ENCODE measurements at regions not wholly inside any gene's neighbourhood (a gene's known extent, or its start where the extent isn't known, plus 50 kb on each side); places are given as distances from the start of the nearest gene placed in this dataset.

DNA sequence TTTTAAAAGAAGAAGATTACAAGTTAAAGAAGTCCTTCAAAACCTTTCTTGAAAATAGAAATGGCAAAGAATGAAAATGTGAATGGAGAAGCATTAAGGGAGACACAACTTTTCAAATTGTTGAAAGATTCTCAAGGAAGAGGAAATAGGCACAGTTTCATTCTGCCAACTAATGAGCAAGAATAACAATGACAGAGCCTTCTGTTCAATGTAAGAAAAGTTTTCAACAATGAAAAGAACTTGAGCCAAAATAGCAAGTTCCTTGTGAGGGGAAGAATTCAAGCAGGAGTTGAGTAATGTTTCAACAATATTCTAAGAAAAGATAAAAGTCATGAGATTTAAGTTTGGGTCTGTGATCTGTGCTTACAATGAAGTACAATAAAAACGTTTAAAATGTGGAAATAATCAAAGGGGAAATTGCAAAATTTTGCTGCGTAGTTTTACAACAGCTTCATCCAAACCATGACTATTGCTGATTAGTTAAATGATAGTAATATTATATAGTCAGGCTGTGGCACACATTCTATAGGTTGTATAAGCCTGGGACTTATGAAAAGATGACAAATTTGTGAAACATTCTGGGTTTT lies 122.6 kb downstream of the METTL4 start:
- Mint-ChIP-seq H3K36me3 (peaks cover 2% of the 10 kb centered on the region), H3K27ac (no peak overlapping the region), H3K27me3 (ENCODE audit: low read depth) (no peaks in the 10 kb centered on the region), H3K4me3 (no peak overlapping the region), H3K9me3 (peaks cover 3% of the 10 kb centered on the region), H3K4me1 (peaks cover 17% of the 10 kb centered on the region)
- no peak for DNase-seq (ENCODE audit: low spot score in 2 of 2, unreplicated experiment in 2 of 2)
- TF ChIP-seq, protein P1, sequence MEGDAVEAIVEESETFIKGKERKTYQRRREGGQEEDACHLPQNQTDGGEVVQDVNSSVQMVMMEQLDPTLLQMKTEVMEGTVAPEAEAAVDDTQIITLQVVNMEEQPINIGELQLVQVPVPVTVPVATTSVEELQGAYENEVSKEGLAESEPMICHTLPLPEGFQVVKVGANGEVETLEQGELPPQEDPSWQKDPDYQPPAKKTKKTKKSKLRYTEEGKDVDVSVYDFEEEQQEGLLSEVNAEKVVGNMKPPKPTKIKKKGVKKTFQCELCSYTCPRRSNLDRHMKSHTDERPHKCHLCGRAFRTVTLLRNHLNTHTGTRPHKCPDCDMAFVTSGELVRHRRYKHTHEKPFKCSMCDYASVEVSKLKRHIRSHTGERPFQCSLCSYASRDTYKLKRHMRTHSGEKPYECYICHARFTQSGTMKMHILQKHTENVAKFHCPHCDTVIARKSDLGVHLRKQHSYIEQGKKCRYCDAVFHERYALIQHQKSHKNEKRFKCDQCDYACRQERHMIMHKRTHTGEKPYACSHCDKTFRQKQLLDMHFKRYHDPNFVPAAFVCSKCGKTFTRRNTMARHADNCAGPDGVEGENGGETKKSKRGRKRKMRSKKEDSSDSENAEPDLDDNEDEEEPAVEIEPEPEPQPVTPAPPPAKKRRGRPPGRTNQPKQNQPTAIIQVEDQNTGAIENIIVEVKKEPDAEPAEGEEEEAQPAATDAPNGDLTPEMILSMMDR (IDR thresholded peaks at IDR 0.05; ENCODE audit: unreplicated experiment), result no peak

DNA sequence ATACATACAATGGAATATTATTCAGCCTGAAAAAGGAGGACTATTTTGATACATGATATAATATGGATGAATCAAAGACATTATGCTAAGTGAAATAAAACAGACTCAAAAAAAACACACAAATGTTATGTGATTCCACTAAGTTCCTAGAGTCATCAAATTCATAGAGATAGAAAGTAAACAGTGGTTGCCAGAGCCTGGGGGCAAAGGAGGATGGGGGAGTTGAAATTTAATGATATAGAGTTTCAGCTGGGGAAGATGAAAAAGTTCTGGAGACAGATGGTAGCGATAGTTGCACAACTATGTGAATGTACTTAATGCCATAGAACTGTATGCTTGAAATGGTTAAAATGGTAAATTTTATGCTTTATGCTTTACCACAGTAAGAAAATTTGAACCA lies 119.7 kb downstream of the METTL4 start:
- DNase-seq (ENCODE audit: low spot score in 2 of 2, unreplicated experiment in 2 of 2), result no peak
- H3K27ac Mint-ChIP-seq, result no peak overlapping the region
- no peaks in the 10 kb centered on the region for H3K27me3 Mint-ChIP-seq (ENCODE audit: low read depth)
- TF ChIP-seq, protein P1 (IDR thresholded peaks at IDR 0.05; ENCODE audit: unreplicated experiment), result no peak
- H3K4me3 Mint-ChIP-seq, result no peak overlapping the region
- peaks cover 16% of the 10 kb centered on the region for H3K9me3 Mint-ChIP-seq
- no peaks in the 10 kb centered on the region for H3K36me3 Mint-ChIP-seq
- H3K4me1 Mint-ChIP-seq, result no peaks in the 10 kb centered on the region

DNA sequence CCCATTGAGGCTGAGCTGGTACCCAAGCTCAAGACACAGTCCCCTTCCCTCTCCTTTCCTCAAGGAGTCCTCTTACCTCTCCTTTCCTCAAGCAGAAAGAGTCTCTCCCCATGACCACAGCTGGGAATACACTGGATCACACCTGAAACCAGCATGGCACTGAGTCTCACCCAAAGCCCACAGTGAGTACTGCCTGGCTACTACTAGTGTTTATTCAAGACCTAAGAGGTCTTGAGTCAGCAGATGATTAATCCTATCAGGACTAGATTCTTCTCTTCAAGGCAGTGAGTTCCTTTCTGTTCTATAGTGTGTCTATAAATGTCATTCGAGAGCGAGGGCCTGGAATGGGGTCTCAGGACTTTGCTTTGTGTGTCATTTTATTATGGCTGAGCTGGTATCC lies 111.4 kb downstream of the METTL4 start:
- H3K36me3 Mint-ChIP-seq, result no peaks in the 10 kb centered on the region
- H3K27me3 Mint-ChIP-seq (ENCODE audit: low read depth), result no peaks in the 10 kb centered on the region
- TF ChIP-seq, protein P1 (IDR thresholded peaks at IDR 0.05; ENCODE audit: unreplicated experiment), result no peak
- H3K9me3 Mint-ChIP-seq, result peaks cover 34% of the 10 kb centered on the region
- H3K27ac Mint-ChIP-seq, result no peak overlapping the region
- no peak overlapping the region for H3K4me3 Mint-ChIP-seq
- no peak for DNase-seq (ENCODE audit: low spot score in 2 of 2, unreplicated experiment in 2 of 2)
- no peaks in the 10 kb centered on the region for H3K4me1 Mint-ChIP-seq

DNA sequence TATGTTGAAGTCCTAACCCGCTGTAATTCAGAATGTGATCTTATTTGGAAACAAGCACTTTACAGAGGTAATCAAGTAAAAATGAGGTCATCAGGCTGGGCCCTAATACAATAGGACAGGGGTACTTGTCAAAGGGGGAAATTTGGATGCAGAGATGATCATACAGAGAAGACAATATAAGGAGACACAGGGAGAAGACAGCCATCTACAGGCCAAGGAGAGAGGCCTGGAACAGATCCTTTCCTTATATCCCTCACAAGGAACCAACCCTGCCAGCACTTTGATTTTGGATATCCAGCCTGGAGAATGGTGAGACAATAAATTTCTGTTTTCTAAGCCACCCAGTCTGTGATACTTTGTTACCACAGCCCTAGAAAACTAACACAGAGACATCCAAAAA lies 104.3 kb downstream of the METTL4 start:
- TF ChIP-seq, protein P1 (IDR thresholded peaks at IDR 0.05; ENCODE audit: unreplicated experiment), result no peak
- Mint-ChIP-seq H3K27me3 (ENCODE audit: low read depth) (no peaks in the 10 kb centered on the region), H3K4me1 (no peaks in the 10 kb centered on the region), H3K9me3 (peaks cover 11% of the 10 kb centered on the region), H3K4me3 (no peak overlapping the region), H3K27ac (no peak overlapping the region), H3K36me3 (no peaks in the 10 kb centered on the region)
- DNase-seq (ENCODE audit: low spot score in 2 of 2, unreplicated experiment in 2 of 2), result no peak

DNA sequence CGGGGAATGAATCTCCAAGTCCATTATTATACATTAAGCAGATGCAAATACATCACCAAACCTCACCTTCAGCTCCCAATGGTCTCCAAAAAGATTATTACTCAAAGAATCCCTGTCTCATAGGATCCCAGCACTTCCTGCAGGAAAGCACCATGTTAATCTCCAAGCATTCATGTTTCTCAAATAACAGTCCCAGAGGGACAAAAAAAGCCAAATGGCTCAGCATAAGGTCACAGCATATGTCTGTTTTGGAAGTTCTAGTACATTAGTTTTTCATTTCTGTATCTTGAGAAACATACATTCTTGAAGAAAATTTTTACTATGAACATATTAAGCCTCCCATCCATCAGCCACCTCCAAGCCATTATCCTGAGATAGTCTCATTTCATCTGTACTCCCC lies 103.3 kb downstream of the METTL4 start:
- DNase-seq (ENCODE audit: low spot score in 2 of 2, unreplicated experiment in 2 of 2), result no peak
- H3K27me3 Mint-ChIP-seq (ENCODE audit: low read depth), result no peaks in the 10 kb centered on the region
- no peak overlapping the region for H3K27ac Mint-ChIP-seq
- no peaks in the 10 kb centered on the region for H3K4me1 Mint-ChIP-seq
- TF ChIP-seq, protein P1 (IDR thresholded peaks at IDR 0.05; ENCODE audit: unreplicated experiment), result no peak
- peaks cover 15% of the 10 kb centered on the region for H3K9me3 Mint-ChIP-seq
- H3K36me3 Mint-ChIP-seq, result no peaks in the 10 kb centered on the region
- H3K4me3 Mint-ChIP-seq, result no peak overlapping the region

DNA sequence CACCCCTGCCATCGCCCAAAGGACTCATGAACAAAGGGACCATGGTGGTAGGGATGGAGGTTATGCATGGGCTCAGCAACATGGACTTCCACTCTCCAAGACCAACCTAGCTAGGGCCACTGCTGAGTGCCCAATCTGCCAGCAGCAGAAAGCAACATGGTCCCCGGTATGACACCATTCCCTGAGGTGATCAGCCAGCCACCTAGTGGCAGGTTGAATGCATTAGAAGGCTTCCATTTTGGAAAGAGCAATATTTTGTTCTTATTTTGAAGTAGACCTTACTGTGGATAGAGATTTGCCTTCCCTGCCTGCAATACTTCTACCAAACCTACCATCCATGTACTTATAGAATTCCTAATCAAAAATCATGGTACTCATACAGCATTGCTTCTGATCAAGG lies 99.8 kb downstream of the METTL4 start:
- Mint-ChIP-seq H3K27ac (no peak overlapping the region), H3K9me3 (peaks cover 15% of the 10 kb centered on the region), H3K4me3 (no peak overlapping the region), H3K36me3 (no peaks in the 10 kb centered on the region), H3K27me3 (ENCODE audit: low read depth) (peaks cover 3% of the 10 kb centered on the region), H3K4me1 (no peaks in the 10 kb centered on the region)
- TF ChIP-seq, protein P1 (IDR thresholded peaks at IDR 0.05; ENCODE audit: unreplicated experiment), result no peak
- DNase-seq (ENCODE audit: low spot score in 2 of 2, unreplicated experiment in 2 of 2), result no peak

All from mesothelial cell of epicardium (in vitro differentiated cells).